ENCODE measurements at regions not wholly inside any gene's neighbourhood (a gene's known extent, or its start where the extent isn't known, plus 50 kb on each side); places are given as distances from the start of the nearest gene placed in this dataset.
"Not testable (repeated sequence)": the region's sequence is repeated elsewhere in the genome, so short reads cannot be mapped to it uniquely, and the experiment has no call there.

DNA sequence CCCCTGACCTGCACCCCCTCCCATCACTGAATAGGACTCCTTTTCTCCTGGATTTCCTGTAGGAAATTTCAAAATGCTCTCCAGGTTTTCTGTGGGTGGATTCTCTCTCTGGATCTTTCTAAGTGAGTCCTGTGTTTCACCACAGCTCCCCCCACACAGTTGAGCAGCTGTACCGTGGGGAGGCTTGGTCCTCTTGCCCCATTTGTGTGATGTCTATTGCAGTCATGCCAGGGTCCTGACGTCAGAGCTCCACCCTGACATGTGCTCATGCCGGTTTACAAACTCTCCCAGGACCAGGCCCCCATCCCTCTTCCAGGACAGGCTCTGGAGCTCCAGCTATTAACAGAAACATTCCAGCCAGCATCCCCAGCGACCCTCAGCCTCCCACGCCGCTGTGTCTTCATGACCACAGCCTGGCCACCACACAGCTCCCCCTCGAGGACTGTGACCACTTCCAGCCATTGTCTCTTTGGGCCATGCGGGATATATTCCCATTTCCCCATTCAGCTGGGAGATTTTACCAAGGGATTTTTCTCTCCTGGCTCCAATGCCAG, 185.3 kb downstream of the LMLN start:
- intact Hi-C loops (cut with micrococcal nuclease); POLR2A ChIA-PET (ENCODE audit: unreplicated experiment); H4K5ac ChIP-seq (ENCODE audit: low read depth, low read length); H2BK15ac ChIP-seq (ENCODE audit: low read depth, low read length); dilution Hi-C loops (cut with HindIII; ENCODE audit: low sequenced_read_pairs, unreplicated experiment); H3K9me1 ChIP-seq (ENCODE audit: insufficient read depth, low read length); H2AK5ac ChIP-seq (ENCODE audit: low read depth, low read length); H3K4ac ChIP-seq (ENCODE audit: low read depth, low read length); H4K20me1 ChIP-seq (ENCODE audit: insufficient read depth, low read length); H4K91ac ChIP-seq (ENCODE audit: insufficient read depth, low read depth, low read length); H3K36me3 ChIP-seq (ENCODE audit: control insufficient read depth, insufficient read depth, low read length); BruUV-seq (replicated peaks); H2BK5ac ChIP-seq (ENCODE audit: low read depth, low read length, poor library complexity, severe bottlenecking); H3K18ac ChIP-seq (ENCODE audit: low read depth, low read length); in situ Hi-C loops (cut with MboI; ENCODE audit: low sequenced_read_pairs); H3K23ac ChIP-seq (ENCODE audit: low read depth, low read length); H2BK20ac ChIP-seq (ENCODE audit: low read depth, low read length); H2BK120ac ChIP-seq (ENCODE audit: low read depth, low read length); H3K27ac ChIP-seq (ENCODE audit: insufficient read depth, low read length); H3K4me2 ChIP-seq (ENCODE audit: low read depth, low read length); H4K8ac ChIP-seq (ENCODE audit: low read depth in 2 of 2, low read length in 2 of 2); H3K79me1 ChIP-seq (ENCODE audit: low read depth in 1 of 2, low read length in 2 of 2); H3K27me3 ChIP-seq (ENCODE audit: control insufficient read depth, insufficient read depth, low read length); H3K4me1 ChIP-seq (ENCODE audit: control insufficient read depth, insufficient read depth, low read length); CTCF ChIA-PET; H3K9me3 ChIP-seq (ENCODE audit: control insufficient read depth, insufficient read depth, low read length); H3K14ac ChIP-seq (replicated peaks; ENCODE audit: low read depth, low read length); H2AFZ ChIP-seq (replicated peaks; ENCODE audit: low read length, poor library complexity); H3K9ac ChIP-seq (ENCODE audit: low read depth, low read length); H3K4me3 ChIP-seq (ENCODE audit: insufficient read depth, low read depth, low read length); H2AK9ac ChIP-seq (replicated peaks; ENCODE audit: low read depth, low read length, poor library complexity); H3K56ac ChIP-seq (ENCODE audit: extremely low read depth, insufficient read depth, low read length): not testable (repeated sequence)
- DNase-seq, result peak; percentile 74
- peak; percentile 35; the same call in 1 of the 2 replicates for TF ChIP-seq CEBPB (IDR thresholded peaks at IDR 0.05; ENCODE audit: low read depth, low read length)
- WGBS, 2 experiments (ENCODE audit: extremely low coverage in 2 of 2, insufficient read length in 1 of 2), result 20% methylated on average over 1 of the region's 8 CpGs; no CpG with 5 or more reads in 1 of the 2 experiments
- ATAC-seq (ENCODE audit: low read depth), result peak; percentile 54

DNA sequence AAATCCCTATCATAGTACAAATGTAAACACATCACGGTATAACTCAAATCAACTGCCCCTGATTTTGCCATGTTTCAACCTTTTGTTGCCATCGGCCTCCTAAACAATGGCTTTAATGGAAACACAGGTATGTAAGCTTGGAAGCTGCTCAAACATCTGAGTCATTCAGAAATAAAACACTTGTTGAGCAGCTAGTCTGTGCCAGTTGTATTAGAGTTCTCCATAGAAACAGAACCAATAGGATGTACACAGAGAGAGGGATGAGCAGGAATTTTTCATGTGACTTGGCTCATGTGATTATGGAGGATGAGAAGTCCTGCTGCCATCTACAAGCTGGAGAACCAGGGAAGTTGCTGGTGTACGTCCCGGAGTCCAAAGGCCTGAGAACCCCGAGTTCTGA, 186.1 kb downstream of the LMLN start:
- H2AFZ ChIP-seq (replicated peaks; ENCODE audit: low read length, poor library complexity); H3K27ac ChIP-seq (ENCODE audit: insufficient read depth, low read length); H2BK5ac ChIP-seq (ENCODE audit: low read depth, low read length, poor library complexity, severe bottlenecking); H3K23ac ChIP-seq (ENCODE audit: low read depth, low read length); H3K27me3 ChIP-seq (ENCODE audit: control insufficient read depth, insufficient read depth, low read length); H3K9ac ChIP-seq (ENCODE audit: low read depth, low read length); BruUV-seq (replicated peaks); H4K8ac ChIP-seq (ENCODE audit: low read depth in 2 of 2, low read length in 2 of 2); H2AK9ac ChIP-seq (replicated peaks; ENCODE audit: low read depth, low read length, poor library complexity); H2BK120ac ChIP-seq (ENCODE audit: low read depth, low read length); H3K9me1 ChIP-seq (ENCODE audit: insufficient read depth, low read length); H3K56ac ChIP-seq (ENCODE audit: extremely low read depth, insufficient read depth, low read length); H4K20me1 ChIP-seq (ENCODE audit: insufficient read depth, low read length); H3K79me1 ChIP-seq (ENCODE audit: low read depth in 1 of 2, low read length in 2 of 2); H4K91ac ChIP-seq (ENCODE audit: insufficient read depth, low read depth, low read length); H3K4me1 ChIP-seq (ENCODE audit: control insufficient read depth, insufficient read depth, low read length); H3K14ac ChIP-seq (replicated peaks; ENCODE audit: low read depth, low read length); H2AK5ac ChIP-seq (ENCODE audit: low read depth, low read length); H2BK20ac ChIP-seq (ENCODE audit: low read depth, low read length); H3K36me3 ChIP-seq (ENCODE audit: control insufficient read depth, insufficient read depth, low read length); H2BK15ac ChIP-seq (ENCODE audit: low read depth, low read length); POLR2A ChIA-PET (ENCODE audit: unreplicated experiment); H4K5ac ChIP-seq (ENCODE audit: low read depth, low read length); H3K9me3 ChIP-seq (ENCODE audit: control insufficient read depth, insufficient read depth, low read length); H3K4ac ChIP-seq (ENCODE audit: low read depth, low read length); H3K18ac ChIP-seq (ENCODE audit: low read depth, low read length); dilution Hi-C loops (cut with HindIII; ENCODE audit: low sequenced_read_pairs, unreplicated experiment); intact Hi-C loops (cut with micrococcal nuclease); CTCF ChIA-PET; in situ Hi-C loops (cut with MboI; ENCODE audit: low sequenced_read_pairs); H3K4me2 ChIP-seq (ENCODE audit: low read depth, low read length); H3K4me3 ChIP-seq (ENCODE audit: insufficient read depth, low read depth, low read length): not testable (repeated sequence)
- ATAC-seq (ENCODE audit: low read depth), result peak; percentile 52
- peak; percentile 38 for DNase-seq
- no CpG with 5 or more reads among the region's 5 CpGs for WGBS, 2 experiments (ENCODE audit: extremely low coverage in 2 of 2, insufficient read length in 1 of 2)
